ENCODE measurements at regions not wholly inside any gene's neighbourhood (a gene's known extent, or its start where the extent isn't known, plus 50 kb on each side); places are given as distances from the start of the nearest gene placed in this dataset.

- no peak for DNase-seq
These were observed 50.5 kb upstream of the NT5C1B start for GRCh38 chr2:18639756-18640453.
